Bronchial epithelial cell (primary cell): ENCODE measurements at regions not wholly inside any gene's neighbourhood (a gene's known extent, or its start where the extent isn't known, plus 50 kb on each side); places are given as distances from the start of the nearest gene placed in this dataset.

ENCODE experiments used
- DNase-seq: peaks from one replicate; pipeline ENCODE4 v3.0.0-alpha.2; 2010; ENCODE audit warnings: low read depth
- FAIRE-seq: peaks from 2 replicates; lab custom pipeline; 2011; peaks lifted over from hg19 to GRCh38; lab: Jason Lieb, UNC
- H3K27me3 ChIP-seq: 2 replicates; pipeline ENCODE4 v1.5.1; 2011; ENCODE audit warnings: low read length; ENCODE audit not compliant: control insufficient read depth, insufficient read depth
- H3K36me3 ChIP-seq: 2 replicates; pipeline ENCODE4 v1.5.1; 2011; ENCODE audit warnings: low read length; ENCODE audit not compliant: control insufficient read depth, insufficient read depth
- H3K4me3 ChIP-seq: 2 replicates; pipeline ENCODE4 v1.5.1; 2011; ENCODE audit warnings: mild to moderate bottlenecking, low read depth, low read length, control low read depth
- CTCF ChIP-seq: IDR thresholded peaks from 2 replicates; pipeline ENCODE4 v1.5.1; 2011; ENCODE audit warnings: mild to moderate bottlenecking, moderate library complexity, low read length, control low read depth, inconsistent platforms; ENCODE audit not compliant: insufficient read depth, severe bottlenecking

- no peak for TF ChIP-seq CTCF
- Histone ChIP-seq H3K36me3 (no peaks in the 10 kb centered on the region), H3K4me3 (no peak overlapping the region), H3K27me3 (no peaks in the 10 kb centered on the region)
- FAIRE-seq = no peak
- DNase-seq = no peak
These were observed 152.8 kb downstream of the OLFM1 start for GRCh38 chr9:135240222-135240621.

GRCh38 chr9:135240871-135241311, 153.4 kb downstream of the OLFM1 start:
- no peak for TF ChIP-seq CTCF
- Histone ChIP-seq H3K27me3 (no peaks in the 10 kb centered on the region), H3K36me3 (no peaks in the 10 kb centered on the region), H3K4me3 (no peak overlapping the region)
- FAIRE-seq = no peak
- DNase-seq = no peak

GRCh38 chr9:135241381-135242048, 154.0 kb downstream of the OLFM1 start:
- Histone ChIP-seq H3K27me3 (no peaks in the 10 kb centered on the region), H3K36me3 (no peaks in the 10 kb centered on the region), H3K4me3 (no peak overlapping the region)
- FAIRE-seq = no peak
- TF ChIP-seq CTCF = no peak
- DNase-seq = no peak

DNA sequence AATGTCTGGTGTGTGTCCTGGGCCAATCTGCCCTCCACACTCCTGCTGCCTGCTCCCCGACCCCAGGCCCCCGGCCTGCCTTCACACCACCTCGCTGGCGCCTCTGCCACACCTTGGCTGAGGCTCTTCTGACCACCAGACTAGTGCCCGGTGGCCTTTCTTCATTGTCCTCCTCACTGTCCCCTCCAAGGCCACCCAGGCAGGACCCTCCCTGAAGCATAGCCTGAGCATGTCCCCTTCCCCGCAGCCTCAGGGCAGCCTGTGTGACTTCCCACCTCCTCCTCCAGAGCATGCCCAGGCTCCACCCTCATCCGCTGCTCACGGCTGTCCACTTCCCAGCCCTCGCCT, 154.6 kb downstream of the OLFM1 start:
- Histone ChIP-seq H3K27me3 (no peaks in the 10 kb centered on the region), H3K36me3 (no peaks in the 10 kb centered on the region), H3K4me3 (no peak overlapping the region)
- TF ChIP-seq CTCF = no peak
- FAIRE-seq (no peak), DNase-seq (no peak)

DNA sequence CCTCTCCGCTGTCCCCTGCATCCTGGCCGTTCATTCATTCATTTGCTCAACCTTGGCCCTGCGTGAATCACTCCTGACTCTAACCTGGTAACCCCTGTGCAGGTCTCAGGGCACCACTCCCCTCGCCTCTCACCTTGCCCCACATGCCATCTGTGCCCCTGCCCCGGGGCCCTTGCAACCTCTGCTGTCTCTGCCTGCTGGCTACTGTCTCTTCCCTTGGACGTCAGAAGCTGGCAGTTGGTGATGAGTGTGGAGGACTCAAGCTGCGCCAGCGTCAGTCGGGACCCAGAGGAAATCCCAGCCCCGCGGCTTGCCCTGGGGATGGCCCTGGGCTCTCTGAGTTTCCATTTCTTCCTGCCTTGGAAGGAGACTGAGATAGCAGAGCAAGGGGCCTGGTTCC, 154.9 kb downstream of the OLFM1 start:
- Histone ChIP-seq H3K36me3 (no peaks in the 10 kb centered on the region), H3K4me3 (no peak overlapping the region), H3K27me3 (no peaks in the 10 kb centered on the region)
- DNase-seq (no peak), FAIRE-seq (no peak)
- no peak for TF ChIP-seq CTCF
